ENCODE measurements at regions not wholly inside any gene's neighbourhood (a gene's known extent, or its start where the extent isn't known, plus 50 kb on each side); places are given as distances from the start of the nearest gene placed in this dataset.

- no peaks in the 10 kb centered on the region for H3K36me3 ChIP-seq (replicated peaks in 1 of 2; ENCODE audit: control insufficient read depth in 1 of 2, insufficient read depth in 2 of 2, low read length in 2 of 2)
- Mint-ChIP-seq H3K27ac (no peak overlapping the region), H3K36me3 (no peaks in the 10 kb centered on the region), H3K4me1 (peaks cover 5% of the 10 kb centered on the region), H3K4me3 (no peak overlapping the region), H3K9me3 (peaks cover 0 to 7% (median 2%) of the 10 kb centered on the region in 7 donors), H3K27me3 (ENCODE audit: low read depth in 3 of 3) (peaks cover 6 to 16% (median 10%) of the 10 kb centered on the region in 3 donors)
- H3K4me1 ChIP-seq (ENCODE audit: control insufficient read depth in 1 of 2, insufficient read depth in 2 of 2, low read length in 2 of 2) = no peaks in the 10 kb centered on the region
- H3K9me3 ChIP-seq (replicated peaks in 1 of 2; ENCODE audit: control insufficient read depth in 1 of 2, insufficient read depth in 1 of 2, low read length in 2 of 2) = no peaks in the 10 kb centered on the region
- TF ChIP-seq, protein P1, sequence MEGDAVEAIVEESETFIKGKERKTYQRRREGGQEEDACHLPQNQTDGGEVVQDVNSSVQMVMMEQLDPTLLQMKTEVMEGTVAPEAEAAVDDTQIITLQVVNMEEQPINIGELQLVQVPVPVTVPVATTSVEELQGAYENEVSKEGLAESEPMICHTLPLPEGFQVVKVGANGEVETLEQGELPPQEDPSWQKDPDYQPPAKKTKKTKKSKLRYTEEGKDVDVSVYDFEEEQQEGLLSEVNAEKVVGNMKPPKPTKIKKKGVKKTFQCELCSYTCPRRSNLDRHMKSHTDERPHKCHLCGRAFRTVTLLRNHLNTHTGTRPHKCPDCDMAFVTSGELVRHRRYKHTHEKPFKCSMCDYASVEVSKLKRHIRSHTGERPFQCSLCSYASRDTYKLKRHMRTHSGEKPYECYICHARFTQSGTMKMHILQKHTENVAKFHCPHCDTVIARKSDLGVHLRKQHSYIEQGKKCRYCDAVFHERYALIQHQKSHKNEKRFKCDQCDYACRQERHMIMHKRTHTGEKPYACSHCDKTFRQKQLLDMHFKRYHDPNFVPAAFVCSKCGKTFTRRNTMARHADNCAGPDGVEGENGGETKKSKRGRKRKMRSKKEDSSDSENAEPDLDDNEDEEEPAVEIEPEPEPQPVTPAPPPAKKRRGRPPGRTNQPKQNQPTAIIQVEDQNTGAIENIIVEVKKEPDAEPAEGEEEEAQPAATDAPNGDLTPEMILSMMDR (IDR thresholded peaks at IDR 0.05) = no peak
- H3K27ac ChIP-seq (ENCODE audit: low read depth in 1 of 2, low read length in 2 of 2) = no peak overlapping the region
- intact Hi-C loops (cut with micrococcal nuclease) = no loop called here
- H4K20me1 ChIP-seq (ENCODE audit: insufficient read depth, low read length) = no peaks in the 10 kb centered on the region
- no peaks in the 10 kb centered on the region for H3K27me3 ChIP-seq (ENCODE audit: control insufficient read depth in 2 of 2, insufficient read depth in 2 of 2, low read length in 2 of 2)
- H3K9ac ChIP-seq (ENCODE audit: insufficient read depth, low read length, poor library complexity, severe bottlenecking) = no peak overlapping the region
- no peak for DNase-seq
- 99% methylated on average over 5 of the region's 5 CpGs for WGBS (ENCODE audit: insufficient coverage)
- no peak overlapping the region for H3K4me2 ChIP-seq (replicated peaks; ENCODE audit: extremely low read depth, low read length, poor library complexity, severe bottlenecking)
- no peak overlapping the region for H2AFZ ChIP-seq (ENCODE audit: insufficient read depth, low read depth, low read length, poor library complexity, severe bottlenecking)
- no peaks in the 10 kb centered on the region for H3K79me2 ChIP-seq (ENCODE audit: insufficient read depth, low read length)
- H3K4me3 ChIP-seq (replicated peaks in 1 of 3; ENCODE audit: low read depth in 2 of 3, low read length in 3 of 3) = no peak overlapping the region
Observed at GRCh38 chr9:89837934-89838310, 233.1 kb downstream of the GADD45G start.

DNA sequence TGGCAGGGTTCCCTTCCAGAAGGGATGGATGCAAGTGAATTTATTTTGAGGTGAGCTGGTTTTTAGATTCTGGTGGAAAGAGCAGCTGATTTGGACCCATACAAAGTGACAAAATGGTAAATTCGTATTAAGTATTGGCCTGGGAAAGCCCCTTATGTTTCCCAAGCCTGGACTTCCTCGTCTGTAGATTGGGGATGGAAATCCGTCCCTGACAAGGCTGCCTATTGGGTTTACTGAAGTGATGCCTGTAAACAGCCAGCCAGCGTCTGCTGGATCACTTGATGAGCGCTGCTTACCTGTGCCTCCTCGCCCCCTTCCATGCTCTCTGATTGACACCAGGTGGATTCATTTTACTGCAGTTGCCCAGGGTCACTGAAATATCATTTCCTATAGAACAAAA lies 233.8 kb downstream of the GADD45G start:
- 87% methylated on average over 6 of the region's 6 CpGs for WGBS (ENCODE audit: insufficient coverage)
- TF ChIP-seq, protein P1 (IDR thresholded peaks at IDR 0.05) = no peak
- H3K4me3 Mint-ChIP-seq = no peak overlapping the region

More for the DNA sequence above, 233.8 kb downstream of the GADD45G start:
- no peak overlapping the region for H3K4me3 ChIP-seq (replicated peaks in 1 of 3; ENCODE audit: low read depth in 2 of 3, low read length in 3 of 3)
- H3K4me2 ChIP-seq (replicated peaks; ENCODE audit: extremely low read depth, low read length, poor library complexity, severe bottlenecking) = no peak overlapping the region
- no peak overlapping the region for H3K9ac ChIP-seq (ENCODE audit: insufficient read depth, low read length, poor library complexity, severe bottlenecking)
- intact Hi-C loops (cut with micrococcal nuclease) = no loop called here
- H3K79me2 ChIP-seq (ENCODE audit: insufficient read depth, low read length) = no peaks in the 10 kb centered on the region
- Mint-ChIP-seq H3K36me3 (no peaks in the 10 kb centered on the region), H3K4me1 (peaks cover 7% of the 10 kb centered on the region), H3K27ac (no peak overlapping the region), H3K27me3 (ENCODE audit: low read depth in 3 of 3) (peaks cover 6 to 16% (median 8%) of the 10 kb centered on the region in 3 donors), H3K9me3 (peaks cover 0 to 2% (median 0%) of the 10 kb centered on the region in 7 donors)
- H3K36me3 ChIP-seq (replicated peaks in 1 of 2; ENCODE audit: control insufficient read depth in 1 of 2, insufficient read depth in 2 of 2, low read length in 2 of 2) = no peaks in the 10 kb centered on the region
- no peak overlapping the region for H3K27ac ChIP-seq (ENCODE audit: low read depth in 1 of 2, low read length in 2 of 2)
- H4K20me1 ChIP-seq (ENCODE audit: insufficient read depth, low read length) = no peaks in the 10 kb centered on the region
- H3K27me3 ChIP-seq (ENCODE audit: control insufficient read depth in 2 of 2, insufficient read depth in 2 of 2, low read length in 2 of 2) = no peaks in the 10 kb centered on the region
- DNase-seq = peak in 1 of 3 donors; percentile 20
- H2AFZ ChIP-seq (ENCODE audit: insufficient read depth, low read depth, low read length, poor library complexity, severe bottlenecking) = no peak overlapping the region
- no peaks in the 10 kb centered on the region for H3K9me3 ChIP-seq (replicated peaks in 1 of 2; ENCODE audit: control insufficient read depth in 1 of 2, insufficient read depth in 1 of 2, low read length in 2 of 2)
- H3K4me1 ChIP-seq (ENCODE audit: control insufficient read depth in 1 of 2, insufficient read depth in 2 of 2, low read length in 2 of 2) = no peaks in the 10 kb centered on the region
